KBM-7 (cell line): ENCODE measurements at regions not wholly inside any gene's neighbourhood (a gene's known extent, or its start where the extent isn't known, plus 50 kb on each side); places are given as distances from the start of the nearest gene placed in this dataset.
"Not testable (repeated sequence)": the region's sequence is repeated elsewhere in the genome, so short reads cannot be mapped to it uniquely, and the experiment has no call there.

Source experiments
- DNase-seq: peaks from one replicate; pipeline ENCODE4 v3.0.0-alpha.2; 2015
- in situ Hi-C: fragments of 300-500 bp; cut with MboI; formaldehyde crosslinking; loops from 2 replicates; pipeline ENCODE4 v1.14.3; 2020; ENCODE audit warnings: low sequenced_read_pairs, low pct_unique_long_range_greater_than_20kb, mixed read lengths

GRCh38 chr12:58117201-58117600 lies 175.8 kb downstream of the ATP23 start:
- DNase-seq, result no peak
- in situ Hi-C loops, result no loop called here

GRCh38 chr12:58117667-58118066 lies 176.3 kb downstream of the ATP23 start:
- in situ Hi-C loops, result no loop called here
- DNase-seq, result no peak

- in situ Hi-C loops, DNase-seq: not testable (repeated sequence)
Observed at GRCh38 chr12:58125761-58126160, 184.4 kb downstream of the ATP23 start.

DNA sequence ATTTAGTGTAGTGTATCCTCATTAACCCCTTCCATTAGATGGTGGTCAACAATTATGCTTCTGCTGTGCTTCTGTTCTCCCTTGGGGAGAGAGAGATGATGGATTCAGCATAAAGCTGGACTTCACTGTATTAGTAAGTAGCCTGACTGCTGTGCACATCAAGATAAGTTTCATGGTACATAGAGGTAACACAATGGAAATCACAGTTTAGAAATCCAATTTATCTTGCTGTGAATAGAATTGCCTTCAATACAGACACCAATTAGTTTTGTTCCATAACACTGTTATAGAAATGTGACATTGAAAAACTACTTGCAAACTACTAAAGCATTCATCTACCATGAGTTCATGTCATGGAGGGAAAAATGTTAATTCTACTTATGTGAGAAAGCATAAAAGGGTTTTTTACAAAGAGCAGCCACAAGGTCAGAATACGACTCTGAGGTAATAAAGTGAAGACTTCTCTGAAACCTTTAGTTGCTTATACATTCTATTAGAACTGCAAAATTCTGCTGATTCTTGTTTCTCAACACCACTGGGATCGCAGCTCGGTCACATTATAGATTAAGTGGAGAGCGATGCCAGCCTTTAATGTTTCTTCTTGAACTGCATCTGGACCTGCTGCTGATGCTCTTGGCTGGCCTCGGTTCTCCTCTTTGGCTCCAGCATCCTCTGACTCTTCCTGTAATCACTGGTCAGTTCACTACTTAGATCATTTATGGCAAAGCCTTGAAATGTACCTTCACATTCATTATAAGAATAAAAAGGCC lies 190.8 kb downstream of the ATP23 start:
- in situ Hi-C loops, result no loop called here
- no peak for DNase-seq

- in situ Hi-C loops, result no loop called here
- no peak for DNase-seq
Observed at GRCh38 chr12:58138424-58138823, 197.1 kb downstream of the ATP23 start.

DNA sequence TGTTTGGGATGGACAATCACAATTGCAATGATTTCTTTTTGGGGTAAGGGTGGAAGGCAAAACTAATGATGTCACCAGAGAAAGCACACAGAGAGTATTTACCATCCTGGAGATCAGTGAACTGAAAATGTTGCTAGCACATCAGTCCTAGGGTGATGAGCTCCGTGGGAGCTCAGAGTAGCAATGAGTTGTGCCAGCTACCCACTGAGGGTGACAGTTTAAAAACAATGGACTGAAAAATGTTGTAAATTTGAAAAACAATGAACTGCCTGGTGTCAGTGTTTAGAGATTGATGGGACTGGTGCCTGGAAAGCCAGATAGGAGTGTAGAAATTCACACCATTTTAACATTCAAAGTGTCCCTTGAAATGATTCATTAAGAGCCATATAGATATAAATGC lies 198.5 kb downstream of the ATP23 start:
- in situ Hi-C loops, result no loop called here
- no peak for DNase-seq

- in situ Hi-C loops, result no loop called here
- no peak for DNase-seq
Observed at GRCh38 chr12:58140395-58140794, 199.0 kb downstream of the ATP23 start.

- no peak for DNase-seq
- in situ Hi-C loops, result no loop called here
Observed at GRCh38 chr12:58142991-58143390, 201.6 kb downstream of the ATP23 start.

DNA sequence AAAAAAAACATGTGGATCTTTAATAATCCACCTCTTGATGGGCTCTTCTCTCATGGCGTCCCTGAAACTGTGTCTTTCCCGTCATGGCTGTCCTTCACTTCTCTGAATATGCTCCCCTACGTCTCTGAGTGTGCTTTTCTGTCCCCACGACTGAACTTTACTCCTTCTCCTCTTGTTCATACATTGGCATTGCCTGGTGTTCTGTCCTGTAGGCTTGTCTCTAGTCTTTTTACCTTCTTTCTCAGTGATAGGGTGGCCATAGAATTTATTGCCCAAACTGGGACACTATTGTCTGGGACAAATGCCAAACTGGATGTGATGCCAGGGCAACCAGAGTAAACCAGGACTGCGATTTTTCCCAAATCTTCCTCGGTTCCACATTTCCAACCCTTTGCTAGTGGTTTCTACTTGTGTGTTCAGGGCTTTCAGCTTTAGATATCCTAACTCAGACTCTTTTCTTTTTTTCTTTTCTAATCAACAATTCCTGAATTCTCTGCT lies 202.2 kb downstream of the ATP23 start:
- DNase-seq, result no peak
- in situ Hi-C loops, result no loop called here

- no peak for DNase-seq
- in situ Hi-C loops, result no loop called here
Observed at GRCh38 chr12:58148405-58148804, 207.0 kb downstream of the ATP23 start.

DNA sequence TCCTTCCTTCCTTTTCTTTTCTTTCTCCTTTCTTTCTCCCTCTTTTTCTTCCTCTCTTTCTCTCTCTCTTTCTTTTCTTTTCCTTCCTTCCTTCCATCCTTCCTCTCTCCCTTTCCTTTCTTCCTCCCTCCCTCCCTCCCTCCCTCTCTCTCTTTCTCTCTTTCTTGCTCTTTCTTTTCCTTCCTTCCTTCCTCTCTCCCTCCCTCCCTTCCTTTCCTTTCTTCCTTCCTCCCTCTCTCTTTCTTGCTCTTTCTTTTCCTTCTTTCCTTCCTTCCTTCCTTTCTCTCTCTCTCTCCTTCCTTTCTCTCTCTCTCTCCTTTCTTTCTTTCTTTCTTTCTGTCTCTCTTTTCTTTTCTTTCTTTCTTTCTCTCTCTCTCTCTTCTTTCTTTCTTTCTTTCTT lies 207.6 kb downstream of the ATP23 start:
- no peak for DNase-seq
- in situ Hi-C loops, result no loop called here

DNA sequence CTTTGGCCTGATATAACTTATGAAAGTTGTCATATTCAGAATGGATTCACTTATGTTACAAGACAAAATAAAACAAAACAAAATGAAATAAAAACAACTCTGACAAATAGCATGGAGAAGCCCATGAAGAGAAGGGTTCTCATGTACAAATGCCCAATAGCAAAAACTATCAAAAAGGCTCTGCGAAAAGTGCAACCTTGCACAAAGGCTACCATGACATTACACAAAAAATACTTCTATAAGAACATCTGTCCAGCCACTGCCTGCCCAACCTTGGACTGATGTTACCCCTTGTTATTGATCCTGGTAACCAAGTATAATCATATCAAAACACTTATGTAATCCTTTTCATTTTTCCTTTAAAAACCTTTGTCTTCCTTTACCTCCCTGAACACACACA lies 213.0 kb downstream of the ATP23 start:
- in situ Hi-C loops, result no loop called here
- DNase-seq, result no peak

DNA sequence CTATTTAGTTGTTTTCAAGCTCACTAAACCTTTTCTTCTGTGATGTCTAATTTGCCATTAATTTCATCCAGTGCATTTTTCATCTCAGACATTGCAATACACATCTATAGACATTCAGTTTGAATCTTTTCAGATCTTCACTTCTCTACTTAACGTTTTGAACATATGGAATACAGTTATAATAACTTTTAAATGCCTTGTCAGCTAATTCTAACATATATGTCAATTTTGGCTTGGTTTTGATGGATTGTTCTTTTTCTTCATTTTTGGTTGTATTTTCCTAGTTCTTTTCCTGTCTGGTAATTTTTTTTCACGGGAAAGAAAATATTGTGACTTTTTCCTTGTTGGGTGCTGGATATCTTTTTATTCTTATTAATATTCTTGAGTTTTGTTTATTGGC lies 215.3 kb downstream of the ATP23 start:
- no peak for DNase-seq

GRCh38 chr12:58159941-58160340 lies 218.6 kb downstream of the ATP23 start:
- in situ Hi-C loops, result no loop called here
- DNase-seq, result no peak

More for the DNA sequence above, 215.3 kb downstream of the ATP23 start:
- in situ Hi-C loops, result no loop called here

DNA sequence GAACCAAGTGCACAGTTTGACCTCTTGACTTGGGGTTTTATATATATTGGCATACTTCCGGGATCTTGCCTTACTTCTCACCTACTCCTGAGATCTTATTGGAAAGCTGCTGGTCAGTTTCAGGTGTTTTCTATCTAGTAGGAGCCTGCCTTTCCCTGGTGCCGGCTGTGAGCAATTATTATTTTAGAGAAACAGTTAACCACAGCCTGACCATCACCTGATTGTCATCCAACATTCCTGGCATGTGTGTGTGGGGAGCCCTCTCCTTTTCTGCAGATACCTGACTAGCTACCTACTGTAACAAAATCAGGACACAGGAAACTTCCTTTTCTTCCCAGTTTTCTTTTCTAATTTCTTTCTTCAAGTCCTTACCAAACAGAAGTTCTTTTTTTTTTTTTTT lies 220.4 kb downstream of the ATP23 start:
- no peak for DNase-seq
- in situ Hi-C loops, result no loop called here

DNA sequence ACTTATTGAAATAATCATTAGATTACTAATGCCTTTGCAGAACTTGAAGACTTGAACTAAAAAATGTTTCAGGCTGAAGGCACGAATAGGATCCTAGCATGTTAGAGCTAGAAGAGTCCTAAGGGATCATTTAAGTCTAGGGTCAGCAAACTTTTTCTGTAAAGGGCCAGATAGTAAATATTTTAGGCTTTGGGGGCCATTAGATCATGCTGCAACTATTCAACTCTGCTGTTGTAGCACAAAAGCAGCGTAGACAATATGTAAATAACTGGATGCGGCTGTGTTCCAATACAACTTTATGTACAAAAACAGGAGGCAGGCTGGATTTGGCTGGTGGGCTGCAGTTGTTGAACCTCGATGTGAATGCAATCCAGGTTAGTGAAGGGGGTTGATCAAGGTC lies 221.7 kb downstream of the ATP23 start:
- in situ Hi-C loops, result no loop called here

GRCh38 chr12:58166643-58167042 lies 225.3 kb downstream of the ATP23 start:
- in situ Hi-C loops, result no loop called here
- no peak for DNase-seq

More for the DNA sequence above, 221.7 kb downstream of the ATP23 start:
- no peak for DNase-seq

DNA sequence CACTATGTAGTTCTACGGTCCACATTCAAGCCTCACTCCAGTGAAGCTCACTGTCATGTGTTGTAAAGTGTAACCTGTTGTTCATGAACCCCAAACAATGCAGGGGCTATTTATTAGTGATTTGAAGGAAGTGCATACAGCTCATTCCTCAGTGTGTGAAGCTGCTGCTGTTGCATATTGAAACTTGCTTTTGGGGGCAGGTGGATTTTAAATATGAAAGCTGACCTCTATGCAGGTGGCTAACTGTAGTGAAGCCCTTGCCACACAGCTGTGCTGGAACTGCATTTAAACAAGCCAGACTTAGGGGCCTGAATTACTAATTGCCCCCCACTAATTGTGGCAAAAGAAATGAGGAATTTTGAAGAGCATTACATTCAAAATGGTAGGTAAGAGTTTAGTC lies 226.3 kb downstream of the ATP23 start:
- DNase-seq, result no peak
- in situ Hi-C loops, result no loop called here

GRCh38 chr12:58169826-58170225 lies 228.5 kb downstream of the ATP23 start:
- in situ Hi-C loops, result no loop called here
- no peak for DNase-seq

- no peak for DNase-seq
- in situ Hi-C loops, result no loop called here
Observed at GRCh38 chr12:58171914-58172313, 230.5 kb downstream of the ATP23 start.

- DNase-seq, result no peak
- in situ Hi-C loops, result no loop called here
Observed at GRCh38 chr12:58172433-58173073, 231.2 kb downstream of the ATP23 start.
